Breast epithelium (tissue), 3 donors: ENCODE measurements at regions not wholly inside any gene's neighbourhood (a gene's known extent, or its start where the extent isn't known, plus 50 kb on each side); places are given as distances from the start of the nearest gene placed in this dataset.

Experiments
- POLR2A ChIP-seq: fragments of 450-650 bp; IDR thresholded peaks from one replicate; pipeline ENCODE4 v1.6.1; 2016; ENCODE audit warnings: antibody characterized with exemption, mild to moderate bottlenecking, moderate library complexity
- POLR2AphosphoS5 ChIP-seq, 3 donors: sonication (generic); formaldehyde crosslinking; IDR thresholded peaks; one replicate each; pipeline ENCODE4 v1.6.1; 2017; ENCODE audit warnings: antibody characterized with exemption in 3 of 3

GRCh38 chr20:23289249-23289648, 61.3 kb upstream of the NXT1 start:
- TF ChIP-seq POLR2A (no peak), POLR2AphosphoS5 (IDR thresholded peaks at IDR 0.05) (no peak)
